ENCODE measurements at regions not wholly inside any gene's neighbourhood (a gene's known extent, or its start where the extent isn't known, plus 50 kb on each side); places are given as distances from the start of the nearest gene placed in this dataset.

DNA sequence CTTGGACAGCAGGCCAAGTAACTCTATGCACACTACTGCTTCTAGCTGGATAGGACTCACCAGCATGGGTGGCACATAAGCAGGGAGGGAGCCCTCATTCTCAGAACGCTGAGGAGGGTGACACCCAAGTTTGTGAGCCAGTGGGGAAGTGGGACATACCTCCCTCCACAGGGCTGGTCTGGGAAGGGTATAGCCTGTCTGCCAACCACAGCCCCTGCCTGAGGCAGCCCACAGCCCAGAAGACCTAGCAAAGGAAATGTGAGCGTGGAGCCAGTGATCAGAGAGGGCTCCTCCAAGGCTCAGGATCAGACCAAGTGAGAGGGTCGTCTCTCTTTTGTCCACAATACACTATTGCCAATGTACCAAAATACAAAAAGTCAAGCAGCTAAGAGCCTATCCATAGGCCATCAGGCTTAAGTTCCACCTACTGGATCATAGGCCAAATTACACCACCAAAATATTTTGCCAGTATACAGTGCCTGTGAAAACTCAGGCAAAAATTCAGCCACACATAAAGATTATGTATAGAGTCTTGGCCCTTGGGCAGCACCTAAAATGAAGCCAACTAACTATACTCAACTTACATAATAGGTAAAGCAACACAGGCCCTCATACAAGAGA is 1203.1 kb downstream of the PCDH18 start:
- Histone ChIP-seq H3K4me3 (ENCODE audit: control extremely low read depth in 1 of 5, extremely low read depth in 1 of 5, insufficient read depth in 1 of 5, low read depth in 2 of 5, low read length in 4 of 5) (no peak overlapping the region), H4K20me1 (ENCODE audit: control insufficient read depth, insufficient read depth, low read length, poor library complexity, severe bottlenecking) (no peaks in the 10 kb centered on the region), H3K27ac (ENCODE audit: low read length in 2 of 2) (no peak overlapping the region), H3K9me3 (ENCODE audit: control extremely low read depth in 1 of 3, control insufficient read depth in 2 of 3, insufficient read depth in 1 of 3, low read length in 2 of 3) (peaks cover 0 to 5% (median 0%) of the 10 kb centered on the region in 3 donors), H3K4me1 (ENCODE audit: control insufficient read depth in 2 of 2, insufficient read depth in 2 of 2, low read length in 2 of 2) (no peaks in the 10 kb centered on the region), H2AFZ (ENCODE audit: insufficient read depth, low read depth, low read length, poor library complexity, severe bottlenecking) (no peak overlapping the region), H3K9ac (ENCODE audit: low read length) (no peak overlapping the region), H3K4me2 (replicated peaks; ENCODE audit: low read depth, low read length, poor library complexity, severe bottlenecking) (no peak overlapping the region), H3K79me2 (ENCODE audit: control insufficient read depth, insufficient read depth, low read length) (no peaks in the 10 kb centered on the region), H3K36me3 (replicated peaks in 1 of 2; ENCODE audit: control extremely low read depth in 1 of 2, control insufficient read depth in 1 of 2, extremely low read depth in 1 of 2, insufficient read depth in 2 of 2, low read length in 1 of 2) (no peaks in the 10 kb centered on the region), H3K27me3 (replicated peaks in 1 of 4; ENCODE audit: control extremely low read depth in 1 of 4, control insufficient read depth in 3 of 4, insufficient read depth in 4 of 4, low read length in 3 of 4) (no peaks in the 10 kb centered on the region)
- Mint-ChIP-seq H3K27me3 (no peaks in the 10 kb centered on the region), H3K27ac (no peak overlapping the region), H3K9me3 (ENCODE audit: insufficient read depth) (no peaks in the 10 kb centered on the region), H3K4me1 (no peaks in the 10 kb centered on the region), H3K4me3 (no peak overlapping the region)
- no peak for ATAC-seq (ENCODE audit: low read depth)
- intact Hi-C loops (cut with micrococcal nuclease): no loop called here
- no peak for DNase-seq
- no peak for TF ChIP-seq EZH2 (IDR thresholded peaks at IDR 0.05; ENCODE audit: borderline replicate concordance, insufficient read depth, low read depth, low read length, poor library complexity, severe bottlenecking)
- TF ChIP-seq, protein P1, sequence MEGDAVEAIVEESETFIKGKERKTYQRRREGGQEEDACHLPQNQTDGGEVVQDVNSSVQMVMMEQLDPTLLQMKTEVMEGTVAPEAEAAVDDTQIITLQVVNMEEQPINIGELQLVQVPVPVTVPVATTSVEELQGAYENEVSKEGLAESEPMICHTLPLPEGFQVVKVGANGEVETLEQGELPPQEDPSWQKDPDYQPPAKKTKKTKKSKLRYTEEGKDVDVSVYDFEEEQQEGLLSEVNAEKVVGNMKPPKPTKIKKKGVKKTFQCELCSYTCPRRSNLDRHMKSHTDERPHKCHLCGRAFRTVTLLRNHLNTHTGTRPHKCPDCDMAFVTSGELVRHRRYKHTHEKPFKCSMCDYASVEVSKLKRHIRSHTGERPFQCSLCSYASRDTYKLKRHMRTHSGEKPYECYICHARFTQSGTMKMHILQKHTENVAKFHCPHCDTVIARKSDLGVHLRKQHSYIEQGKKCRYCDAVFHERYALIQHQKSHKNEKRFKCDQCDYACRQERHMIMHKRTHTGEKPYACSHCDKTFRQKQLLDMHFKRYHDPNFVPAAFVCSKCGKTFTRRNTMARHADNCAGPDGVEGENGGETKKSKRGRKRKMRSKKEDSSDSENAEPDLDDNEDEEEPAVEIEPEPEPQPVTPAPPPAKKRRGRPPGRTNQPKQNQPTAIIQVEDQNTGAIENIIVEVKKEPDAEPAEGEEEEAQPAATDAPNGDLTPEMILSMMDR (IDR thresholded peaks at IDR 0.05): no peak
- CTCF ChIA-PET: interaction anchor here (1.3 kb wide), 1 partner anchor 13 kb away, joined by 3 read pairs; no protein-coding TSS in a partner anchor
- POLR2A ChIA-PET: no interaction called here
- WGBS (ENCODE audit: insufficient coverage): 86% methylated on average over 2 of the region's 3 CpGs

DNA sequence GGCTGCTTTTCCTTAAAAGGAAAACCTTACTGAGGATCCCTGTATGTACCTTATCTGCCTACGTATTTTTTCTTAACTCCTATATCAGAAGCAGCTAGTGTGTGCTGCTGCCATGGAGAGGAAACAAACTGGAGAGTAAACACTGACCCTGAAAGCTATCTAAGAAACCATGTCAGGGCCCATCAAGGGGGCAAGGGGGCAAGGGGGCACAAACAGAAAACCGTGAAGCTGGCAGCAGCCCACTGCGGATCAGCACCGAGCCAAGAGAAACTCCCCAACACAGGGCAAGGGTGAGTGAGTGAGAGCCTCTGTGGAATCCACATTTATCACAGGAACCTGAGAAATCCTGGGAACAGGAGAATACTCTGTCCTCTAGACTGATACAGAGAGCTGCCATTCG is 1204.2 kb downstream of the PCDH18 start:
- H3K79me2 ChIP-seq (ENCODE audit: control insufficient read depth, insufficient read depth, low read length): no peaks in the 10 kb centered on the region
- H2AFZ ChIP-seq (ENCODE audit: insufficient read depth, low read depth, low read length, poor library complexity, severe bottlenecking): no peak overlapping the region
- intact Hi-C loops (cut with micrococcal nuclease): no loop called here
- H3K4me2 ChIP-seq (replicated peaks; ENCODE audit: low read depth, low read length, poor library complexity, severe bottlenecking): no peak overlapping the region
- H3K27me3 Mint-ChIP-seq: no peaks in the 10 kb centered on the region
- ATAC-seq (ENCODE audit: low read depth): no peak
- H3K4me1 ChIP-seq (ENCODE audit: control insufficient read depth in 2 of 2, insufficient read depth in 2 of 2, low read length in 2 of 2): no peaks in the 10 kb centered on the region
- H4K20me1 ChIP-seq (ENCODE audit: control insufficient read depth, insufficient read depth, low read length, poor library complexity, severe bottlenecking): no peaks in the 10 kb centered on the region
- H3K4me1 Mint-ChIP-seq: no peaks in the 10 kb centered on the region
- no peak overlapping the region for H3K4me3 Mint-ChIP-seq
- no peak for DNase-seq
- H3K4me3 ChIP-seq (ENCODE audit: control extremely low read depth in 1 of 5, extremely low read depth in 1 of 5, insufficient read depth in 1 of 5, low read depth in 2 of 5, low read length in 4 of 5): no peak overlapping the region
- no peaks in the 10 kb centered on the region for H3K36me3 ChIP-seq (replicated peaks in 1 of 2; ENCODE audit: control extremely low read depth in 1 of 2, control insufficient read depth in 1 of 2, extremely low read depth in 1 of 2, insufficient read depth in 2 of 2, low read length in 1 of 2)
- H3K9me3 ChIP-seq (ENCODE audit: control extremely low read depth in 1 of 3, control insufficient read depth in 2 of 3, insufficient read depth in 1 of 3, low read length in 2 of 3): peaks cover 0 to 5% (median 0%) of the 10 kb centered on the region in 3 donors
- ChIA-PET POLR2A (no interaction called here), CTCF (interaction anchor here (1.3 kb wide), 1 partner anchor 12 kb away, joined by 3 read pairs; no protein-coding TSS in a partner anchor)
- H3K9me3 Mint-ChIP-seq (ENCODE audit: insufficient read depth): no peaks in the 10 kb centered on the region
- TF ChIP-seq EZH2 (IDR thresholded peaks at IDR 0.05; ENCODE audit: borderline replicate concordance, insufficient read depth, low read depth, low read length, poor library complexity, severe bottlenecking): no peak
- TF ChIP-seq, protein P1 (IDR thresholded peaks at IDR 0.05): no peak
- WGBS (ENCODE audit: insufficient coverage): 44% methylated on average over 1 of the region's 5 CpGs
- H3K27me3 ChIP-seq (replicated peaks in 1 of 4; ENCODE audit: control extremely low read depth in 1 of 4, control insufficient read depth in 3 of 4, insufficient read depth in 4 of 4, low read length in 3 of 4): no peaks in the 10 kb centered on the region
- H3K27ac ChIP-seq (ENCODE audit: low read length in 2 of 2): no peak overlapping the region
- no peak overlapping the region for H3K9ac ChIP-seq (ENCODE audit: low read length)
- H3K27ac Mint-ChIP-seq: no peak overlapping the region
